ENCODE measurements at regions not wholly inside any gene's neighbourhood (a gene's known extent, or its start where the extent isn't known, plus 50 kb on each side); places are given as distances from the start of the nearest gene placed in this dataset.
"Not testable (repeated sequence)": the region's sequence is repeated elsewhere in the genome, so short reads cannot be mapped to it uniquely, and the experiment has no call there.

DNA sequence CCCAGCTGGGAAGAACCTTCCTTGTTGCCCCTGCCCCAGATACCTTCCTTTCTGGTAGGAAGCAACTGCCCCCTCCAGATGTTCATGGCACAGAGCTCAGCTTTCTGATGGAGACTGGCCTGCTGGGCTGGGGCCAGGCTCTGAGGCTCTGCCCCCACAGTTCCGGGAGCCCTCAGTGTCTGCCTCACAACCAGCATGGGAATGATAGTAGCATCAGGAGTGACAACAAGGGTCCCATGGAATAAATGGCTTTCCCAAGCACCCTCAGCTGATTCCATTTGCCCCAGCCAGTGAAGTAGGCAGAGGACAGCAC lies 65.6 kb upstream of the IQSEC1 start:
- DNase-seq (ENCODE audit: low read depth): no peak

DNA sequence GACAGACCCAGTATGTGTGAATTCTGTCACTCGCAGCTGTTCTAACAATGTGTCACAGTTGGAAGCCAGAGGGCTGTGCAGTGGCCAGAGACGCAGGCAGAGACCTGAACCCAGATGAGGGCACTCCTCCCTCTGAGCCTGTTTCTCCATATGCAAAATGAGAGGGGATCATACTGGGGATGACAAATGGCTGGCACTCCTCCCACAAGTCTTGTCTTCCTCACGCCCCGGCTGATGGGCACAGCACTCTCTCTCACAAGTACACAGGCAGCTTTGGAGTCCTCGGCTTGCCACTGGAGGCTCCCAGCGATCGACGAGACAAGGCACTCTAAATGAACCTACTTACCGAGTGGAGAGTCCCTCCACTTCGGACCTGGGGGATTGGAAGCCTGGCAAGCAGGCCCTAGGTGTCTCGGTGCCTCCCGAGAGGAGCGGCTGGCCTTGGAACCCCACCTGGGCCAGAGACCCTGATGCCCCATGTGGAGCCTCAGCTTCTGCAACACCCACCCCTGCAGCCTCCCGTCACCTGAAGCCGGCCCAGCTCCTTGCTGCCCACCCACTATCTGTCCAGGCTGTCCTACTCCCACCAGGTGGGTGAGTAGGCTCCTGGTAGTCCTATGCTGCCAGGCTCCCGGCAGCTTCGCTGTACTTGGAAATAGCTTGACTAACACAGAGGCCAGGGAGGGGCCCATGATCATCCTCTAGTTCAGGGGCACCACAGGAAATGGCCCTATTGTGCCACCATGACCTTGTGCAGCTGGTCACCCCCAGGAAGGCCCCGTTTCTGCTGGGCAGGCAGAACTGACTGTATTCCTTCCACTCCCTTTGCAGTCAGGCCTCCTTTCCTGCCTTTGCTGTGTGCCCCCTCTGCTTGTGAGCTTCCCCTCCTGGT lies 65.0 kb upstream of the IQSEC1 start:
- DNase-seq (ENCODE audit: low read depth): no peak

DNA sequence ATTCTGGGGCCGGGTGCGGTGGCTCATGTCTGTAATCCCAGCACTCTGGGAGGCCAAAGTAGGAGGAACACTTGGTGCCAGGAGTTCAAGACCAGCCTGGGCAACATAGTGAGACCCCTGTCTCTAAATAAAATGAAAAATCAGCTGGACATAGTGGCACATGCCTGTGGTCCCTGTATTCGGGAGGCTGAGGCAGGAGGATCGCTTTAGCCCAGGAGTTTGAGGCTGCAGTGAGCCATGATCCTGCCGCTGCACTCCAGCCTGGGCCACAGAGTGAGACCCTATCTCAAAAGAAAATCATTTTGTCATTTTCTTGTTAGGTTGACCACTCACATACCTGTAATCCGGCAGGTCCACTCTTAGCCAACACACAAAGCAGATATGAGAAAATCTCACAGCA lies 63.6 kb upstream of the IQSEC1 start:
- not testable (repeated sequence) for DNase-seq (ENCODE audit: low read depth)

DNA sequence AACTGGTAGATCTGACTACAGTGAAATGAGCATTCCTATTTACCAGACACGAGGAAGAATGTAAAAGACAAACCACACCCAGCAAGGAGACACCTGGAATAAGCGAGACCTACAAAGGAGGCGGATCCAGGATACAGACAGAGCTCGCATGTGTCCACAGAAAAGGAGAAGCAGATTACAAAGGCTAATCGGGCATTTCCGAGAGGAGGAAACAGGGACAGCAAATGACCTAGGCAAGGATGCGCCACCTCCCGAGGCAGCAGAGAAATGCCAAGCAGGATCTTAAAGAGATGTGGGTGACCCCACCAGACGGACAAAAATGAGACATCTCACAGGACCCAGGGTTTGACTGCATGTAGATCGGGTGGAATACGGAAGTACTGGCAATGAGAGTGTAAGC lies 63.2 kb upstream of the IQSEC1 start:
- no peak for DNase-seq (ENCODE audit: low read depth)

DNA sequence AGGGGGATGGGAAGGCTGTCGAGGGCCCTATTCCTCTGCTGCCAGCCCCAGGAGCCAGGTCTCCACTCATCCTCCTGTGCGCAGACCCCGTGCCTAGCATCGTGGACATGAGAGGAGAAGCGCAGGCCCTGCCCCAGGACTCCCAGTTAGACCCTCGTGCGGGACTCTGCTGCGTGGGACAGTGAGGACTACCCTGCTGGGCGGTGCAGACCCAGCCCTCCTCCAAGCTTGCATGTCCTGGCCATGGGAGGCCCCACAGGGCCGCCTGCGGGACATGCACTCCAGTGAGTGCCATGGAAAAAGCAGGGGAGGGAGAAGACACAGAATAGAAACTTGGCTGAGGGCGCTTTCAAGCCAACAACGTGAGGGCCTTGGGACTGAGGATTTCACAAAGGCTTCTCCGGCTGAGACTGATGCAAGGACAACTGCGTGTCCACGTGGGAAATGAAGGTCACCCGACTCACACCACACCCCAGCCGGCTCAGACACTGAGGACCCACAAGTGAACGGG lies 62.6 kb upstream of the IQSEC1 start:
- DNase-seq (ENCODE audit: low read depth): no peak

DNA sequence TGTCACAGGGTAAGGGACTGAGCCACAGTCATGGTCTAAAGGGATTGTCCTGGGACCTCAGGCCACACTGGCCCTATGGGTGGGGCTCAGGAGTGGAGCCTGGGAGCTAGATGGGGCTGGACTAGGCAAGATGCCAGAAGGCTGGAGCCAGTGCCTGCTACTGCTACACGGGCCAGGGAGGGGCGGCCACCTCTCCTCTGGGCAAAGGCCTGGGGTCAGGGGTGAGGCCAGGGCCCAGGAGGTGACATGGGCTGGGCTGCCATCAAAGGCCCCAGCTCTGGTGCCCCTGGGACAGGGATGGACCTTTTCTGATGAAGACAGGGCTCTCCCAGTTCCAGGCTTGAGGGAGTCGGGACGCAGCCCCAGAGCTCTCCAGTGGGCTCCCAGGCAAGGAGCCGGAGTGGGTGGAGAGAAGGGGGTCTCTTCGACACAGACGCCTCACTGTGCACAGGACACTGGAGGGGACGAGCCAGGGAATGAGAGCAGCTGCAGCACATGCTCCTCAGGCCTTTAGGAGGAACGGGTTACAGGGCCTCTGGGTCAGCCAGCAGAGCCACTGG lies 62.1 kb upstream of the IQSEC1 start:
- DNase-seq (ENCODE audit: low read depth): no peak

DNA sequence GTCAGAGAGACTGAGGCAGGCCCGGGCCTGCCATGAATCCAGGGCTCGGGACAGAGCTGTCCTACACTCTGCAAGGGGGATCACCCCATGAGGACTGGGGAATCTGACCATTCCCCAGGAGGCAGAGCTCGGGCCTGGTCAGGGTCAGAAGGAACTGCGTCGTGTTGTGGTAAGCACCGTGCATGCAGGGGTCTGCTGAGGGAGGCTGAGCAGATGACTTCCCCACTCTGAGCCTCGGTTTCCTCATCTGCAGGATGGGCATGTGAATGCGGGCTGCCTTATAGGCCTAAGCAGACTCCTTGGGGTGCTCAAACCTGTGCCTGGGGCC lies 61.6 kb upstream of the IQSEC1 start:
- no peak for DNase-seq (ENCODE audit: low read depth)

DNA sequence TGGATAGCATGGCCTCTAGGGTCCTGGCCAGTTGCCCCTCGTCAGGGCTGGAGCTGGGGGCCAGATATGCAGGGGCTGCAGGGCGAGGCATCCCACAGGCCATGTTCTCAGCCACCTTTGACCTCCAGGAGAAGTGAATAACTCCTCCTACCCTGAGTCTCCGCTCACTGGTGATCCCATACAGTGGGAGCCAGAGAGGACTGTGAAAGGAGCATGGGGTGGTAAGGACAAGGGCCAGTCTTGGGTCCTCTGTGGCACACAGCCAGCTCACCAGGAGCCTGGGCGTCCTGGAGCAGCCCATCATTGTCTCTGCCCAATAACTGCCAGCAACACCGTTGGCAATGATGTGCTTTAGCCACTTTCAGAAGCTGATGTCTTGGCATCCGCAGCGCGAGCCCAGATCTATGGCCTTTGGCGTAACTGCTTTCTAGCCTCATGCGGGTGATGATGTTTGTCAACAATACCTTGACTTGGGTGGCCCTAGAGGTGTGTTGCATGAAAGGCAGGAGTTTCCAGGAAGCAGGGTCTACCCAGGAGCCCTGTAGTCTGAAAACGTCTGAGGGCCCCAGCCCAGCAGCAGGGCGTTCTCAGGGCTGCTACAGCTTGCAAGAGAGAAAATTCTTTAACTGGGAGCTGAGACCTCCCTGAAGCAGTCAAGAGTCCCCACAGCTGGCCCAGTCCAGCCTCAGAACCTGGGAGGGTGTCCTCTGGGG lies 61.1 kb upstream of the IQSEC1 start:
- DNase-seq (ENCODE audit: low read depth): no peak

DNA sequence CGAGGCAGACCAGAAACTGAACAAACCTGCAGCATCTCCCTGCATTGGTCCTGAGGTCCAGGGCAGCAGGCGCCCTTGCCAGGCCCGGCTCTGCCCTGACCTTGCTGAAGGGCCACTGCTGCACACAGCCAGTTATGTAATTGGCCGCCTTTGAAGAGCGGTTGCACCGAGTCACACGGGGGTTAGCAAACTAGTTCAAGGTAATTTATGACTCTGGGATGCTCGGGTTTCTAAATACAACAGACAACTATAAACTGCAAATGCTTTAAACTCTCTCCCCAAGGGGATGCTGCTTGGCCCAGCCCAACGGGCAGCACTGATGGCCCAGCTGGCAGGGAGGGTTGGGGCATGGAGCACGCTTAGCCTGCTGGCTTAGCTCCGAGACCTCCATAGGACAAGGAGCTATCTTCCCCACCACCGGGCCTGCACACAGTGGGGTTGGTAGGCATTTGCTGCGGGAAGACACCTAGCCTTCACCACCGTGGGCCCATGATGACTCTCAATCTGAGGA lies 60.3 kb upstream of the IQSEC1 start:
- no peak for DNase-seq (ENCODE audit: low read depth)

DNA sequence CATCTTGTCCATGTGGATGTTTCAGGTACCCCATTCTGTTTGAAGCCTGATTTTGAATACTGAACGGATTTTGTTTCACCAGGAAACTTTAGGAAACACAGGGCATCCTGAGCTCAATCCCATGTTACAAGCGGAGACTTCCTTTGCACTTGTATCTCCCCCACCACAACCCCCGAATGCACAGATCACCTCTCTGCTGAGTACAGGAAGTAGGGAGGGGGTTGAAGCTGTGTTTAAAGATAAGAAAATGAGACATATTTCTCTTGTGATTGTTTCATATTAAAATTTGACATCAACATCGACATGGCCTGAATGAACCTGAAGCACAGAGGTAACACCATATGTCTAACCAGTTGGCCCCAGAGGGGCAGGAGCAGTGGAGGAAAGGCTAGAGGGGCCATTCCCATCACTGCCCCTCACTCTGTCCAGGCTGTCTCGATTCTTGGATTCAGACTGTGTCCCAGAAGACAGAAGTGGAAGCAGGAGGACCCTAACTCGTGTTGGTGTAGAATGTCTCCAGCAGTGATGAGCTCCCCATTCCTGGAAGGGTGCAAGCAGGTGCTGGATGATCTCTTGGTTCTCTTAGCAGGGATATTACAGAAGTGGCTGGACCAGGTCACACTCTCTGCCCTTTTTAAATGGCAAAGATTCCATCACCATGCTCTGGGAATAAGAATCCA lies 59.6 kb upstream of the IQSEC1 start:
- DNase-seq (ENCODE audit: low read depth): no peak

DNA sequence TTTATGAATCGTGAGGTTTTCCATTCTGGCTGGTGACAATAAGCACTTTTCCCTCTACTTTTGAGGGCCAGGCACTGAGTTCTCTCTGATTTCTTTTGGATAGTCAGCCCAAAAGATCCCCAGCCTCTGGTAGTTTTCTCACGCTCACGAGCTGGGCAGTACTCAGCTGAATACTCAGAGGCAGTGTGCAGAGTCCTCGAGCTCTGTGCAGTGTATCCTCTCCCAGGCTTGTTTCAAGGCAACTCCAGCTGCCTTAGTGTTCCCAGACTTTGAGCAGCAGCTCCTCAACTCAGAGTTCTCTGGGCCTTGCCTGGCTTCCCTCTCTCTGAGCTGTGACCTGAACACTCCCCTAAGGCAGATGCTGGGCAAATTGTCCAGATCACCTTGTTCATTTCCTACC lies 59.1 kb upstream of the IQSEC1 start:
- no peak for DNase-seq (ENCODE audit: low read depth)

DNA sequence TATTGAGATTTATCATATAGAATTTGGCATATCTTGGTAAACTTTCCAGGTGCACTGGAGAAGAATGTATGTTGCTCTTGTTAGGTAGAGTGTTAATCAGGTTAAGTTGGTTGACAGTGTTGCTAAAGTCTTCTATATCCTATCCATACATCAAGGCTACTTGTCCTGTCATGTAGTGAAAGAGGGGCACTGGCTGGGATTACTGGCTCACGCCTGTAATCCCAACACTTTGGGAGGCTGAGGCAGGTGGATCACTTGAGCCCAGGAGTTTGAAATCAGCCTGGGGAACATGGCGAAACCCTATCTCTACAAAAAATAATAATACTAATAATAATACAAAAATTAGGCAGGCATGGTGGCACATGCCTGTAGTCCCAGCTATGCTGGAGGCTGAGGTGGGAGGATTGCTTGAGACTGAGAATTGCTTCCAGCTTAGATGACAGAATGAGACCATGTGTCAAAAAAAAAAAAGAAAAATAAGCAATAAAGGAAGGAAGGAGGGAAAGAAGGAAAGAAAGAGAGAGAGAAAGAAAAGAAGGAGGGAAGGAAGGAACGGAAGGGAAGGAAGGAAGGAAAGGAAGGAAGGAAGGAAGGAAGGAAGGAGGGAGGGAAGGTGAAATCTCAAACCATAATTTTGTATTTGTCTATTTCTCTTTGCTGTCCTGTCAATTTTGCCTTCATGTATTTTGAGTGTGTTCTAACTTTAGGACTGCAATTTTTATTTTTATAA lies 57.4 kb upstream of the IQSEC1 start:
- DNase-seq (ENCODE audit: low read depth): no peak

DNA sequence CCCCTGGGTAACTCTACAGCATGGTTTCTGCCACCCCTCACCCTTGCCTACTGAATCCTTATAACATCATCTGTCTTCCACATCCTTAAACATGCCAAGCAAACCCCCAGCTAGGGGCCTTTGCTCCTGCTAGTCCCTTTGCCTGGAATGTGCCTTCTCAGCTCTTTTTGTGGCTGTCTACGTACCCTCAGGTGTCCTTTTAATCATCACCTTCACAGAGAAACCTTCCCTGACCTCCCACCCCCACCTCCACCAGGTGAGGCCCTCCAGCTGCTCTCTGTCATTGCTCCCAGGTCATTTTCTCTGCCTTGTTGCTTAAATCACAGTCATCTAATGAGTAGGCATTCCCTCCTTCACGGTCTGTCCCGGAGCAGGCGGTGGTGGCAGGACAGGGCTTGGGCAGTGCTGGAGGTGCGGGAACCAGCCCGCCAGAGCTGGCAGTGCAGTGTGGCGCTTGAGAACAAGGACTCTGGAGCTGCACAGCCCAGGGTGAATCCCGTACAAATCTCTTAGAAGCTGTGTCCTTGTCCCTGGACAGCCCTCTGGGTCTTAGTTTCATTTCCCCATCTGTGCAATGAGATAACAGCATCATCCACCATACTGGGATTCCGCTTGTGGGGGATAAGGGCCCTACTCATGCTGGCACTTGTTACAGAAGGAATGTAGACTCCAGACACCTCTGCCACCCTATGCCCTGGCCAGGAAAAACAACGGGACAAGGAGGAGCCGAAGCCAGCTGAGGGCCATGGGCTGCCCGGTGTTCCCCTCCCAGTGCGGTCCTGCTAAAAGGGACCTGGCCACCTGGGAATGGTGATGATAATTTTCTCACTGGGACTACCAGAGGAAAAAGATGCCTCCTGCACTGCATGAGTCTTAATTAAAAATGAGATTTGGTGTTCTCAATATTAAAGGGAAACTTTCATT lies 52.1 kb upstream of the IQSEC1 start:
- DNase-seq (ENCODE audit: low read depth): no peak

DNA sequence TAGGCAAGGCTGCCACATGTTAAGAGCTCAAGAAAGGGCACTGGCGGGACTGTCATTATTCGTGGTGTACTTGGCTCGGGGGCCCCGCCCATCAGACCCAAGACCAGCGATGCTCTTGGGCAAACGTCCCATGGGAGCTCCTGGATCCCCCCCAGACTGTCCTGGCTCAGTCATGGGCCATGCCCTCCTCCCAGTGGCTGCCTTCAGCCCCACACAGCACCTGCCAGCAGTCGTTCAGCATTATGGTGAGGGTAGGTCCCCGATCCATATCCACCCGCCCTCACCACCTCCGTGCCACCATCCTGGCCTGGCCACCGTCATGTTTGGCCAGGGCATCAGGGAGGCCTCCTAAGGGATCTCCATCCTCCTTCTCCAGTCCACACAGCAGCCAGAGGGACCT lies 51.4 kb upstream of the IQSEC1 start:
- no peak for DNase-seq (ENCODE audit: low read depth)

DNA sequence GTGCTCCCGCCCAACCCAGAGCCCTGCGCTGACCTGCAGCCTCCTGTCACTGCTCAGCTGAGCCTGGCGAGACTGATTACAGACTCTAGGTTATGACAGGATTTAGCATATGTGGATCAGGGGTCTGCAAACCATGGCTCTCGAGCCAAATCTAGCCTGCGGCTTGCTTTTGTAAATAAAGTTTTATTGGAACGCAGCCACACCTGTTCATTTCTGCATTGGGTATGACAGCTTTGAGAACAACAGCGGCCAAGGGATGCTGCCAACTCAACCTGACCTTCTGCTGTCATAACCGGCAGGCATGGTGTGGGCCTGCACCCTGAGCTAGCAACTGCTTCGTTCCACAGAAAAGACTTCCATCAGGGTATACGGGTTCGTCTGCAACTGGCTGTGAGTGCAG lies 50.5 kb upstream of the IQSEC1 start:
- no peak for DNase-seq (ENCODE audit: low read depth)

DNA sequence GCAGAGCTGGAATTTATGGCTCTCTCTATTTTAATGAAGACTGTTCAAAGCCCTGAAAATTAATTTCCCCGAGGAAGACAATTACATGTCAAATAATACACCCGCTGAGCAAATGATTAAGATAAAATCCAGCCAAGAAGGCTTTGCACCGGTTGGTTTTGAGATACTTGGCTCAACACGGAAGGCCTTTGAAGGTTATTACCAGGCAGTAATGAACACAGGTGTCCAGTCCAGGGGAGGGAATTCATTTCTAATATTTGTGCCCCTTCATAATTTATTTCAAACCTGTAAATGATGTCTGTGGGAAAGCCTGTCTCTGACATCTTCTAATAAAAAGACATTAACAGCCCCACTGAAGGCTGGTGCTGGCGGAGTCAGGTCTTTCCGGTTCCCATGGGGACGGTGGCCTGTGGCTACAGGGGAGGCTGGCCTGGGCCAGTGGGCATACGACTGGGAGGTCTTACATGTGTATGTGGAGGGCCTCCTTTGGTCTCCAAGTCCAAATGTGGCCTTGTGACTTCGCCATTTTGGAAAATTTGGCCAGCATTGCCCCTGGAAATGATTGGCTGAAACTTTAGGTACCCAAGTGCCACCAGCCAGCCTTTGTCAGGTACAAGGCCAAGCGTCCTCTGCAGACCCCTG lies 49.9 kb upstream of the IQSEC1 start:
- no peak for DNase-seq (ENCODE audit: low read depth)

Measured in LHCN-M2 (cell line).